Adipocyte (in vitro differentiated cells): ENCODE measurements at regions not wholly inside any gene's neighbourhood (a gene's known extent, or its start where the extent isn't known, plus 50 kb on each side); places are given as distances from the start of the nearest gene placed in this dataset.

Experiments used
- DNase-seq: peaks from one replicate; pipeline ENCODE4 v3.0.0-alpha.2; 2015; ENCODE audit warnings: low read depth
- H3K27me3 ChIP-seq: replicated peaks from 2 replicates; pipeline ENCODE4 v1.7.0; 2013; ENCODE audit warnings: mild to moderate bottlenecking, low read length, moderate library complexity; ENCODE audit not compliant: control insufficient read depth, insufficient read depth
- H3K36me3 ChIP-seq: 2 replicates; pipeline ENCODE4 v1.7.0; 2013; ENCODE audit warnings: low read length, mild to moderate bottlenecking, moderate library complexity; ENCODE audit not compliant: control insufficient read depth, insufficient read depth, severe bottlenecking
- H3K4me1 ChIP-seq: 2 replicates; pipeline ENCODE4 v1.7.0; 2013; ENCODE audit warnings: mild to moderate bottlenecking, low read length, moderate library complexity; ENCODE audit not compliant: control insufficient read depth, insufficient read depth
- H3K4me3 ChIP-seq: 2 replicates; pipeline ENCODE4 v1.7.0; 2013; ENCODE audit warnings: mild to moderate bottlenecking, low read length, moderate library complexity
- H3K9ac ChIP-seq: 2 replicates; pipeline ENCODE4 v1.7.0; 2013; ENCODE audit warnings: mild to moderate bottlenecking, low read length, moderate library complexity
- H3K9me3 ChIP-seq: 2 replicates; pipeline ENCODE4 v1.7.0; 2013; ENCODE audit warnings: mild to moderate bottlenecking, low read length, moderate library complexity; ENCODE audit not compliant: control insufficient read depth

DNA sequence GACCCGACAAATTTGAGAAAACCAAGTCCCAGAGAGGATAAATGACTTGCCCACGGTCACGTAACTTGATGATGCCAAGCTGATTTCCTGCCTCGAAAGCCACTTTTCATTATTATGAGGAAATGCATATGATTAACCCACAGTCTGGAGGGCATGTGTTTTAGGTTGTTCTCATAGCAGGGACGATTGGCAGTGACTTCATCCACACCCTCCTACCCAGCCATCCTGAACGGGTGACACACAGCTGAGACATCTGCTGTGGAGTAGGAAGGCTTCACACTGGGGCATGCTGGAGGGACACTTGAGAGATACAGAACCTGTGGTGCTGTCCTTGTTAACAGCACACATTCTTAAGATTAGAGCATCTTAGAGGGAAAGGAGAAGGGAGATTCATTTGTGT is 65.4 kb upstream of the WDFY2 start:
- Histone ChIP-seq H3K4me1 (peaks cover 24% of the 10 kb centered on the region), H3K27me3 (no peaks in the 10 kb centered on the region), H3K36me3 (no peaks in the 10 kb centered on the region), H3K9me3 (no peaks in the 10 kb centered on the region), H3K9ac (no peak overlapping the region), H3K4me3 (no peak overlapping the region)
- peak; percentile 50 for DNase-seq

DNA sequence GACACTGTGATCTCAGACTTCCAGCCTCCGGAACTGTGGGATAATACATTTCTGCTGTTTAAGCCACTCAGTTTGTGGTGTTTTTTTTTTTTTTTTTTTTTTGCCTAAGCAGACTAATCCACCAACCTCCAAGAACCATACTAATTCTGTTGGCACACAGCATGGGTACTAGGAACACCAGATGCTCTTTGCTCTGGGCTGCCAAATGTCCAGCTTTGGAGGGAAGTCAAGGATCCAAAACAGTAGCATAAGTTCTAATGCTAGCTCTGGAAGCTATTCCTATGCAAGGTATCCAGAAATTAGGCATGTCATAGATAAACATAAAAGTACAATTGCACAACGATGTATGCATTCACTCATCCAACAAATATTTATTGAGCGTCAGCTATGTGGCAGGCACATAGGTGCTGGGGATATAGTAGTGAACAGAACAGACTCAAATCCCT is 64.5 kb upstream of the WDFY2 start:
- no peak overlapping the region for H3K9ac ChIP-seq
- H3K27me3 ChIP-seq = no peaks in the 10 kb centered on the region
- H3K4me3 ChIP-seq = no peak overlapping the region
- H3K4me1 ChIP-seq = peaks cover 26% of the 10 kb centered on the region
- peak; percentile 70 for DNase-seq
- no peaks in the 10 kb centered on the region for H3K36me3 ChIP-seq
- no peaks in the 10 kb centered on the region for H3K9me3 ChIP-seq

DNA sequence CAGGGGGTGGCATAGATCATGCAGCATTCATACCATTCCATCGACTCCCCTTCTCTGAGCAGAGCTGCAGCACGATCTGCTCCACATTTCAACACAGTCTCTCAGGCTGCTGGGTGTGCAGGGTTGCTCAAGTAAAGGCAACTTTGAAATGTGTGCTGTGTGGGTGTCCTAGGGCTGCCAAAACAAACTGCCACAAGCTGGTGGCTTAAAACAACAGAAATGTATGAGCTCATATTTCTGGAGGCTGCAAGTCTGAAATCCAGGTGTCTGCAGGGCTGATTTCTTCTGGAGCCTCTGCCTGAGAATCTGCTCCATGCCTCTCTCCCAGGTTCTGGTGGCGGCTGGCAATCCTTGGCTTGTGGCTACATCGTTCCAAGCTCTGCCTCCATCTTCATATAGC is 63.7 kb upstream of the WDFY2 start:
- Histone ChIP-seq H3K4me1 (peaks cover 26% of the 10 kb centered on the region), H3K4me3 (no peak overlapping the region), H3K9me3 (no peaks in the 10 kb centered on the region), H3K36me3 (no peaks in the 10 kb centered on the region), H3K27me3 (no peaks in the 10 kb centered on the region), H3K9ac (no peak overlapping the region)
- DNase-seq = peak; percentile 88

DNA sequence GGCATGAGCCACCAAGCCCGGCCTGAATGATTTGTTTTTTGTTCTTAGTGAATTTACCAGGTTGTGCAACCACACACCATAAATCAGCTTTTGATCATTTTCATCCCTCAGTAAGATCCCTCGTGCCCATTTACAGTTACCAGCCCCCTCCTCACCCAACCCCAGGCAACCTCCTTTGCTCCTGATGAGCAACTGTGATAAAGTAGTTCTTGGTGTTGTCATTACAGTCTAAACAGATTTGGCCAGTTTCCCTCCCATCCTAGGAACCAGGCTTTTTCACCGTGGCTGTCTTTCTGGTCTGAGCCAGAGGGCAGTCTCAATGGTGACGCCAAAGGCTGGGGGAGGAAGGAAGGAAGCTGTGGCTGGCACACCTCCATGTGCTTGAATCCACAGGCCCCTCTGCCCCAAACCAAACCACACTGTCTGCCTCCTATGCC is 61.2 kb upstream of the WDFY2 start:
- DNase-seq = peak; percentile 34
- no peaks in the 10 kb centered on the region for H3K27me3 ChIP-seq
- no peaks in the 10 kb centered on the region for H3K36me3 ChIP-seq
- no peaks in the 10 kb centered on the region for H3K9me3 ChIP-seq
- peaks cover 26% of the 10 kb centered on the region for H3K4me1 ChIP-seq
- no peak overlapping the region for H3K4me3 ChIP-seq
- no peak overlapping the region for H3K9ac ChIP-seq

DNA sequence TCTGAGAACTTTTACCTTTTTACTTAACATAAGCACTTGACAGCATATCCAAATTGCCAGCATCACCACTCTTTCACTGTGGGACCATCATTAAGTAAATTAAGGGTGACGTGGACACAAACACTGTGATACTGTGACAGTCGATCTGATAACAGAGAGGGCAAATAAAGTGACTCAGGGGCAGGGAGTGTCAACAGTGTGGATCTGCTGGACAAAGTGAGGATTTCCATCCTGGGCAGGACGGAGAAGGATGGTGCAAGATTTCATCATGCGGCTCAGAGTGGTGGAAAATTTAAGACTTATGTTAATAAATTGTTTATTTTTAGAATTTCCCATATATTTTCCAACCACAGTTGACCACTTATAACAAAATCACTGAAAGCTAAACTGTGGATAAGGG is 60.0 kb upstream of the WDFY2 start:
- H3K9me3 ChIP-seq = no peaks in the 10 kb centered on the region
- no peak for DNase-seq
- no peaks in the 10 kb centered on the region for H3K36me3 ChIP-seq
- H3K27me3 ChIP-seq = no peaks in the 10 kb centered on the region
- no peak overlapping the region for H3K9ac ChIP-seq
- H3K4me1 ChIP-seq = peaks cover 25% of the 10 kb centered on the region
- no peak overlapping the region for H3K4me3 ChIP-seq

DNA sequence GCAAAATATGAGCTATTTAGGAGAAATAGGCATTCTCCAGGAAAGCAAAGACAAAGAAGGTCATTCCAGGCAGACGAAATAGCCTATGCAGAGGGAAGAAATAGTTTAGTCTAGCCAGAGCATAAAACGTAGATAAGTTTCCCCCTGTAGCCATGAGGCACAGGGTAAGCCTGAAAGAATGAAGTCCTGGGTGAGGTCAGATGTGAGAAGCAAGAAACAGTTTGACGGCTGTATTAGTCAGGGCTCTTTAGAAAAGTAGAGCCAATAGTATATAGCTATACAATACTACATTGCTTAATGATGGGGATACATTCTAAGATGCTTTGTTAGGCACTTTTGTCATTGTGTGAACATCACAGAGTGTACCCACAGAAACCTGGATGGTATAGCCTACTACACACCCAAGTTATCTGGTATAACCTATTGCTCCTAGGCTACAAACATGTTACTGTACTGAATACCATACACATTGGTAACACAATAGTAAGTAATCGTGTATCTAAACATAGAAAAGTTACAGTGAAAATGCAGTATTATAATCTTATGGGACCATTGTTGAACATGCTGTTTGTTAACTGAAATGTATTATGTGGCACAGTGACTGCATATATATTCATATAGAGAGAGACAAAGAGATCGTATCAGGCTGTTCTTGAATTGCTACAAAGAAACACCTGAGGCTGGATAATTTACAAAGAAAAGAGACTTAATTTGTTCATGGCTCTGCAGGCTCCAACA is 59.3 kb upstream of the WDFY2 start:
- peak; percentile 52 for DNase-seq
- H3K4me3 ChIP-seq = no peak overlapping the region
- H3K9ac ChIP-seq = no peak overlapping the region
- no peaks in the 10 kb centered on the region for H3K9me3 ChIP-seq
- no peaks in the 10 kb centered on the region for H3K36me3 ChIP-seq
- H3K27me3 ChIP-seq = no peaks in the 10 kb centered on the region
- H3K4me1 ChIP-seq = peaks cover 18% of the 10 kb centered on the region

DNA sequence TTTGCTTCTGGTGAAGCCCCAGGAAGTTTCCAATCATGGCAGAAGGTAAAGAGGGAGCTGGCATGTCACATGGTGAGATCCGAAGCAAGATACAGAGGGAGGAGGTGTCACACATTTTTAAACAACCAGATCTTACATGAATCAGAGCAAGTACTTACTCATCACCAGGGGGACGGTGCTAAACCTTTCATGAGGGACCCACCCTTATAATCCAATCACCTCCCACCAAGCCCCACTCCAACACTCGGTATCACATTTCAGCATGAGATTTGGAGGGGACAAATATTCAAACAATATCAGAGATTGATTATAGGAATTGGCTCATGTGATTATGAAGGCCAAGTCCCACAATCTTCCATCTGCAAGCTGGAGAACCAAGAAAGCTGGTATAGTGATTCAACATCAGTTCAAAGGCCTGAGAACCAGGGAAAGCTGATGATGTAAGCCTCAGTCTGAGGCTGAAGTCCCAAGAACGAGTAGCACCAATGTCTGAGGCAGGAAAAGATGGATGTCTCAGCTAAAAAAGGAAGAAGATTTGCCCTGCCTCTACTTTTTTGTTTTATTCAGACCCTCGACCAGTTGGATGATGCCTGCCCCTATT is 58.6 kb upstream of the WDFY2 start:
- DNase-seq = peak; percentile 10
- Histone ChIP-seq H3K9ac (no peak overlapping the region), H3K4me3 (no peak overlapping the region), H3K36me3 (no peaks in the 10 kb centered on the region), H3K9me3 (no peaks in the 10 kb centered on the region), H3K4me1 (peaks cover 11% of the 10 kb centered on the region), H3K27me3 (no peaks in the 10 kb centered on the region)

DNA sequence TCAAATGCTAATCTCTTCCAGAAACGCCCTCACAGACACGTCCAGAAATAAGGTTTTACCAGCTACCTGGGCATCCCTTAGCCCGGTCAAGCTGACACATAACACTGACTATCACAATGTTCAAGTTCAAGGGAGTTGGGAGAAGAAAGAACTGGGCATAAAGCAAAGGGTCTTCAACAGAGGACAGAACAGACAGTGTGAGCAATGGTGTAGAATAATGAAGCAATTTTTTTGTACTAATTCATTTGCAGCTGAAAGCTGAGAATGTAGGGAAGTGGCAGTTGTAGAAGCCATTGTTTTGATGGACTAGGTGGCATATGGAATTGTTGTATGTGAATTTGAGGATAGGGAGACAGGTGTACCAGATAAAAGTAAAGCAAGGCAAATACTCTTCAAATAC is 58.1 kb upstream of the WDFY2 start:
- Histone ChIP-seq H3K36me3 (no peaks in the 10 kb centered on the region), H3K27me3 (no peaks in the 10 kb centered on the region), H3K9ac (no peak overlapping the region), H3K9me3 (no peaks in the 10 kb centered on the region), H3K4me3 (no peak overlapping the region), H3K4me1 (peaks cover 9% of the 10 kb centered on the region)
- no peak for DNase-seq

DNA sequence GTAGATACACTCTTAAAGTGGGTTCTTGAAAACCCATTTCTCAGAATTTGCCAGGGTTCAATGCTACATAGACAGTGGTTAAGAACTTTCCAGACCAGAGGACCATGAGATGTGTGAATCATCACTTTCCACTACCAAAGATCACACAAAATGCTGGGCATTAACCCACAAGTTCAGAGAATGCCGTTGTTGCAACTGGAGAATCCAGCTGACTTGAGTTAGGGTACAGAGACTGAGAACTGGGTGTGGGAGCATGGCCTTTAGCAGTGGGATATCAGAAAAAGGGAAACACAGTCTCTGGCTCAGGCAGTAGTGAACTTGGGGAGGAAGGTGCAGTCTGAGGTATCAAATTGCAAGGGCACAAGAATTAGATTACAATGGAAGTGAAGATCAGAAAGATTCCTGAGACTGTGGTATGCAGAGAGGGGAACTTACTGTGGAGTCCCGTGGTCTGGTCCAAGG is 51.5 kb upstream of the WDFY2 start:
- Histone ChIP-seq H3K9me3 (peaks cover 4% of the 10 kb centered on the region), H3K4me1 (no peaks in the 10 kb centered on the region)
- no peak for DNase-seq

DNA sequence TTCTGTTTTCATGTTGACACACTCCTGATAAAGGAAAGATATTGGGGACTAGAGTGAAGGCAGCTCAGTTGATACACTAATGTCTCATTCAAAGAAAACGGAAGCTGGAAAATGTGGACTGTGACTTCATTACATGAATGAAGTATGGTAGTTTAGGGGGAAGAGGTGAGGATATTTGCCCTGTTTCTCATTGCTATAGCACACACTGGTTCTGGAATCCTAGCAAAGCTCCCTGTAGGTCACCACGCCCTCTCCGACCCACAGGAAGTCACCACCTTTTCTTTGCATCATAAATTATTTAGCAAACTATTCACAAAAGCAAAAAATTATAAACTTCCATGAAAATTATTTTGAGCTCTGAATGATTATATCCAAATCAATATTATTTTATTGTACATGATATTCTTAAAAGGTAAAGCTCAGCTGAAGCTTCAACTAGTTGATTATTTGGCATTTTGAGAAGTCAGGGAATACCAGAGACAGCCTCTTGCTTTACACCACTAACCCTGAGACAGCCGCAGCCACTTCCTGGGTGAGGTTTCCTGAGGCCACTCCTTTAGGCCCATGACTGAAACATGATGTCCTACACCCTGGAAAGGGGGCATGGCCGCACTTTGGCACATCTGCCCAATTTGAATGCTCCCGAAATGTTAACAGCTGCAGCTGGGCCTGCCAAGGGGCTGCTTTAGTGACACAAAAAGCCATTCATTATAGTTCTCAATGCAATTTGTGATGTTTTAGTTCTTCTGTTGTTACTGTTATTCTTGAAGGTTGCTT is 50.0 kb upstream of the WDFY2 start:
- no peak overlapping the region for H3K4me3 ChIP-seq
- no peak overlapping the region for H3K9ac ChIP-seq
- peaks cover 5% of the 10 kb centered on the region for H3K4me1 ChIP-seq
- peaks cover 4% of the 10 kb centered on the region for H3K9me3 ChIP-seq
- no peaks in the 10 kb centered on the region for H3K27me3 ChIP-seq
- no peaks in the 10 kb centered on the region for H3K36me3 ChIP-seq
- DNase-seq = no peak

More for the DNA sequence above, 51.5 kb upstream of the WDFY2 start:
- Histone ChIP-seq H3K27me3 (no peaks in the 10 kb centered on the region), H3K9ac (no peak overlapping the region), H3K36me3 (no peaks in the 10 kb centered on the region), H3K4me3 (no peak overlapping the region)
